ENCODE measurements at regions not wholly inside any gene's neighbourhood (a gene's known extent, or its start where the extent isn't known, plus 50 kb on each side); places are given as distances from the start of the nearest gene placed in this dataset.

DNA sequence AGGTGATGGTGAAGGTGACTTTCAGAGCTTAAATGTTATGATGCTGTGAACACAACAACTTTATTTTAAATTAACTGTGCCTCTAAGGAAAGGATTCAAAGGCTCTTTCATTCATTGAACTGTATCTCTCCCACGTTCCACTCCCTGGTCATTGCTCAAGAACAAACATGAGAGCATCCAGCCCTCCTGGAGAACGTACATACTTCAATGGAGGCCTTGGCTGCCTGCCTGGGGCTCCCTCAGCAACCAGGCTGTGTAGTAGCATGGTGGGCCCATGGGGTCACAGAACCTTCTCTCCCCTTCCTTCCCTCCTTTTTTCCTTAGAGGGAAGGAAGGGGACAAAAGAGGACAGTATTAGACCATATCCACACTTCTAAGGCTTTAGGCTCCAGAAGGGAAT, 234.3 kb downstream of the CDC5L start:
- TF ChIP-seq, protein P1, sequence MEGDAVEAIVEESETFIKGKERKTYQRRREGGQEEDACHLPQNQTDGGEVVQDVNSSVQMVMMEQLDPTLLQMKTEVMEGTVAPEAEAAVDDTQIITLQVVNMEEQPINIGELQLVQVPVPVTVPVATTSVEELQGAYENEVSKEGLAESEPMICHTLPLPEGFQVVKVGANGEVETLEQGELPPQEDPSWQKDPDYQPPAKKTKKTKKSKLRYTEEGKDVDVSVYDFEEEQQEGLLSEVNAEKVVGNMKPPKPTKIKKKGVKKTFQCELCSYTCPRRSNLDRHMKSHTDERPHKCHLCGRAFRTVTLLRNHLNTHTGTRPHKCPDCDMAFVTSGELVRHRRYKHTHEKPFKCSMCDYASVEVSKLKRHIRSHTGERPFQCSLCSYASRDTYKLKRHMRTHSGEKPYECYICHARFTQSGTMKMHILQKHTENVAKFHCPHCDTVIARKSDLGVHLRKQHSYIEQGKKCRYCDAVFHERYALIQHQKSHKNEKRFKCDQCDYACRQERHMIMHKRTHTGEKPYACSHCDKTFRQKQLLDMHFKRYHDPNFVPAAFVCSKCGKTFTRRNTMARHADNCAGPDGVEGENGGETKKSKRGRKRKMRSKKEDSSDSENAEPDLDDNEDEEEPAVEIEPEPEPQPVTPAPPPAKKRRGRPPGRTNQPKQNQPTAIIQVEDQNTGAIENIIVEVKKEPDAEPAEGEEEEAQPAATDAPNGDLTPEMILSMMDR (IDR thresholded peaks at IDR 0.05; ENCODE audit: borderline replicate concordance, extremely low read depth, low read length, poor library complexity, severe bottlenecking) = no peak
- no peak for TF ChIP-seq EZH2 (IDR thresholded peaks at IDR 0.05; ENCODE audit: borderline replicate concordance, low read depth, low read length, severe bottlenecking)
